ENCODE measurements at regions not wholly inside any gene's neighbourhood (a gene's known extent, or its start where the extent isn't known, plus 50 kb on each side); places are given as distances from the start of the nearest gene placed in this dataset.
A peak's percentile ranks its signal among the peaks of the same experiment; 100 is the strongest.

DNA sequence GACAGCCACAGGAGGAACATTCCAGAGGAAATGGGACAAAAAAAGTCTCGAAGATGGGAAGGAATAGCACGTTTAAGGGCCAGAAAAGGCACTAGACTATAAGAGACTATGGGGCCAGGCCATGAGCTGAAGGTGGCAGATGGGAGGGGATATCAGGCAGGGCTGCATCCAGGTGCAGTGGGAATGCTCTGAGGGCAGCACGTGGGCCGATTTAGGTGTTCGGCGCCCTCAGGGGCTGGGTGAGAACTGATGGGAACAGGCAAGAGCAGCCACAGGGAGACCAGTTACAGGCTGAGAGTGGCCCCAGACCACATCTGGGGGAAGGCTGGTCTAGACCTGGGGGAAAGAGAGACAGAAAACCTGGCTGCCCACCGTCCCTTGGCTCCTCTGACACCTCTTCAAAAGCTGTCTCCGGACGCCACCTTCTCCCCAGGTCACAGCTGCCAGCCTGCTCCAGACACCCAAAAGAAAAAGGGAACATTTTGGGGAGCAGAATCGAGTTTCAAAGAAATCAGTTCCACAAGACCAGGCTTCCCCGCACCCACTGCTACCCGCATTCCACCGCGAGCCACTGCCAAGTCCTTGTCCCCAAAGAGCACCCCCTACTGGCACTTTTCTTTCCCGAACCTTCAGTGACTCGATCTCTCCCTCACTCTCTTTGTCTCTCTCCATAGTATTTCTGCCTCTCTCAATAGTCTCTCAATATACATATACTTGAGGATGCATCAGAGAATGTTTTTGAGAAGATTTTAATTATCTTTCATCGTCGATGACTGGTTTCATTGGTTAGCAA lies 190.1 kb upstream of the AGAP1 start:
- TF ChIP-seq, protein P1, sequence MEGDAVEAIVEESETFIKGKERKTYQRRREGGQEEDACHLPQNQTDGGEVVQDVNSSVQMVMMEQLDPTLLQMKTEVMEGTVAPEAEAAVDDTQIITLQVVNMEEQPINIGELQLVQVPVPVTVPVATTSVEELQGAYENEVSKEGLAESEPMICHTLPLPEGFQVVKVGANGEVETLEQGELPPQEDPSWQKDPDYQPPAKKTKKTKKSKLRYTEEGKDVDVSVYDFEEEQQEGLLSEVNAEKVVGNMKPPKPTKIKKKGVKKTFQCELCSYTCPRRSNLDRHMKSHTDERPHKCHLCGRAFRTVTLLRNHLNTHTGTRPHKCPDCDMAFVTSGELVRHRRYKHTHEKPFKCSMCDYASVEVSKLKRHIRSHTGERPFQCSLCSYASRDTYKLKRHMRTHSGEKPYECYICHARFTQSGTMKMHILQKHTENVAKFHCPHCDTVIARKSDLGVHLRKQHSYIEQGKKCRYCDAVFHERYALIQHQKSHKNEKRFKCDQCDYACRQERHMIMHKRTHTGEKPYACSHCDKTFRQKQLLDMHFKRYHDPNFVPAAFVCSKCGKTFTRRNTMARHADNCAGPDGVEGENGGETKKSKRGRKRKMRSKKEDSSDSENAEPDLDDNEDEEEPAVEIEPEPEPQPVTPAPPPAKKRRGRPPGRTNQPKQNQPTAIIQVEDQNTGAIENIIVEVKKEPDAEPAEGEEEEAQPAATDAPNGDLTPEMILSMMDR (IDR thresholded peaks at IDR 0.05): no peak
- H3K4me1 Mint-ChIP-seq: no peaks in the 10 kb centered on the region
- H3K27ac Mint-ChIP-seq: no peak overlapping the region
- peak overlapping the region; percentile 4 for H3K4me3 Mint-ChIP-seq
- CTCF ChIA-PET: no interaction called here
- ATAC-seq (ENCODE audit: low read depth) (no peak), DNase-seq (no peak)
- peaks cover 7% of the 10 kb centered on the region for H3K27me3 Mint-ChIP-seq
- H3K9me3 Mint-ChIP-seq: peaks cover 3% of the 10 kb centered on the region
- POLR2A ChIA-PET: no interaction called here
- no peaks in the 10 kb centered on the region for H3K36me3 Mint-ChIP-seq (ENCODE audit: low read depth)
- intact Hi-C loops (cut with micrococcal nuclease): no loop called here

DNA sequence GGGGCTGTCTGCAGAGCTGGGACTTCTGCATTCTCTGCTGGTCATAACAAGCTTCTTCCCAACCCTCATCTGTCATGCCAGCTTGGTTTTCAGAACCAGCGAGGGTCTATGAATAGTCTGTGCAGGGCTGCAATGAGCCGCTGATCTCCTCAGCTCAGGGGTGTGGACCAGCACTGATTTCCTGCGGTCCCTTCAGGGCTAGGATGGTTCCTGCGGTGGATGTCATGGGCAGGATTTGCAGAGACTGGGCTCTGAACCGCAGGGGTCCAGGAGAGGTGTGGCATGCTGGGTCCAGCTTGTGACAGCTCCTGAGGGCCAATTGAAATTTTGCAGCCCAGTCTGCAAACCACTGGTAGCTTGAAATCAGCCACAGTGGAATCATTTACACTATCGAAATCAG lies 188.2 kb upstream of the AGAP1 start:
- H3K27me3 Mint-ChIP-seq: peaks cover 7% of the 10 kb centered on the region
- H3K27ac Mint-ChIP-seq: no peak overlapping the region
- ATAC-seq (ENCODE audit: low read depth) (no peak), DNase-seq (no peak)
- H3K4me3 Mint-ChIP-seq: no peak overlapping the region
- TF ChIP-seq, protein P1 (IDR thresholded peaks at IDR 0.05): no peak
- ChIA-PET POLR2A (no interaction called here), CTCF (no interaction called here)
- H3K9me3 Mint-ChIP-seq: peaks cover 7% of the 10 kb centered on the region
- intact Hi-C loops (cut with micrococcal nuclease): no loop called here
- H3K36me3 Mint-ChIP-seq (ENCODE audit: low read depth): no peaks in the 10 kb centered on the region
- no peaks in the 10 kb centered on the region for H3K4me1 Mint-ChIP-seq

DNA sequence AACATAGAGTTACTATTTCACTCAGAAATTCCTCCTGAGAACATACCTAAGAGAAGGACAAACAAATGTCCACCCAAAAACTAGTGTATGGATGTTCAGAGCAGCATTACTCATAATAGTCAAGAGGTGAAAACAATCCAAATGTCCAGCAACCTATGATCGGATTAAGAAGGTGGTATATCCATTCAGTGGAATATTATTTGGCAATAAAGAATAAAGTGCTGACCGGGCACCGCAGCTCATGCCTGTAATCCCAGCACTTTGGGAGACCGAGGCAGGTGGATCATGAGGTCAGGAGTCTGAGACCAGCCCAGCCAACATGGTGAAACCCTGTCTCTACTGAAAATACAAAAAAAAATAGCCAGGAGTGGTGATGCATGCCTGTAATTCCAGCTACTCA lies 182.8 kb upstream of the AGAP1 start:
- DNase-seq: no peak
- Mint-ChIP-seq H3K27me3 (peaks cover 5% of the 10 kb centered on the region), H3K4me1 (no peaks in the 10 kb centered on the region), H3K36me3 (ENCODE audit: low read depth) (no peaks in the 10 kb centered on the region), H3K9me3 (peaks cover 11% of the 10 kb centered on the region), H3K27ac (no peak overlapping the region), H3K4me3 (no peak overlapping the region)
- CTCF ChIA-PET: no interaction called here
- POLR2A ChIA-PET: no interaction called here
- TF ChIP-seq, protein P1 (IDR thresholded peaks at IDR 0.05): no peak
- intact Hi-C loops (cut with micrococcal nuclease): no loop called here
- ATAC-seq (ENCODE audit: low read depth): no peak

DNA sequence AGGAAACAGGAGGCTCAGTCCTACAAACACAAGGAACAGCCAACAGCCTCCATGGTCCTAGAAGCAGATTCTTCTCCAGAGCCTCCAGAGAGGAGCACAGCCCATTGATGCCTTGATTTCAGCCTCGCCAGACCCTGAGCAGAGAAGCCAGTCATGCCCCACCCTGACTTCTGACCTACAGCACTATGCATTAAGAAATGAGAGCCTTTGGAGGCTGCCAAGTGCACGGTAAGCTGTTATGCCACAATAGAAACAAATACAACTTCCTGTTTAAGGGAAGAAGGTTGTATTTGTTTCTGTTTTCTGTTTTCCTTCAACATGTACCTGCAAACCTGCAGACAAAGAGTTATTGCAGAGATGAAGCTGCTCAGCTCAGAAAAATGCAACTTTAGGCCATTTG lies 181.3 kb upstream of the AGAP1 start:
- ChIA-PET CTCF (no interaction called here), POLR2A (no interaction called here)
- DNase-seq (no peak), ATAC-seq (ENCODE audit: low read depth) (no peak)
- Mint-ChIP-seq H3K27me3 (peaks cover 5% of the 10 kb centered on the region), H3K4me3 (no peak overlapping the region), H3K4me1 (no peaks in the 10 kb centered on the region), H3K36me3 (ENCODE audit: low read depth) (no peaks in the 10 kb centered on the region), H3K27ac (no peak overlapping the region), H3K9me3 (peaks cover 8% of the 10 kb centered on the region)
- TF ChIP-seq, protein P1 (IDR thresholded peaks at IDR 0.05): no peak
- intact Hi-C loops (cut with micrococcal nuclease): no loop called here

DNA sequence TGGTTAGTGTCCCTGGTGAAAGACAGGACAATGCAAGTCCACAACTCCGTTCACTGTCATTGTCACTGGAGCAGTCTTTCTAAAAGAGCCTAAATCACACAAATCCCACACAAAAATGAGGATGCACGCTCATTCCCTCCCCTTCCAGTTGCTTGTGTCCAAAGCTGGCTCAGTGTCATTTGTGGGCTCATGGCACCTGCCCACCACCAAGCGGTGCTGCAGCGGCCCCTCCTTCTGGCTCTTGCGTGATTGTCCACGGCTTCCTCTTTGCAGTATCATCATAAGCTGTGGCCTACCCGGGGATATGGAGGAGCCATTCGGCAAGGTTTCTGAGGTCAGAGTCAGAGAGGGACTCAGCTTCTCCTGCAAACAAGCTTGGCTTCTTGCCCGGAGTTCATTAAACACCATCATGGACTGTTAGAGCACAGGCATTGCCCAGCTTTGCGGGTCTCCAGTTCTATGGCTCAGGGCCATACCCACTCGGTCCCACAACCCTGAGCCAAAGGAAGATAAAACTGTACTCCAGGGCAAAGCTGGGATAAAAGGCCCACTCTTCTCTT lies 179.4 kb upstream of the AGAP1 start:
- H3K36me3 Mint-ChIP-seq (ENCODE audit: low read depth): no peaks in the 10 kb centered on the region
- H3K27me3 Mint-ChIP-seq: peaks cover 2% of the 10 kb centered on the region
- intact Hi-C loops (cut with micrococcal nuclease): no loop called here
- H3K9me3 Mint-ChIP-seq: peaks cover 8% of the 10 kb centered on the region
- DNase-seq: no peak
- no peak overlapping the region for H3K27ac Mint-ChIP-seq
- ATAC-seq (ENCODE audit: low read depth): no peak
- POLR2A ChIA-PET: no interaction called here
- H3K4me3 Mint-ChIP-seq: no peak overlapping the region
- H3K4me1 Mint-ChIP-seq: no peaks in the 10 kb centered on the region
- CTCF ChIA-PET: no interaction called here
- TF ChIP-seq, protein P1 (IDR thresholded peaks at IDR 0.05): no peak
